OCI-LY1 (cell line): ENCODE measurements at regions not wholly inside any gene's neighbourhood (a gene's known extent, or its start where the extent isn't known, plus 50 kb on each side); places are given as distances from the start of the nearest gene placed in this dataset.
"Not testable (repeated sequence)": the region's sequence is repeated elsewhere in the genome, so short reads cannot be mapped to it uniquely, and the experiment has no call there.

ENCODE experiments used
- H2AFZ ChIP-seq: fragments of 200-600 bp; sonication (generic), shearing (Covaris generic); 2 replicates; pipeline ENCODE4 v1.6.0; 2014; ENCODE audit warnings: antibody characterized with exemption, mild to moderate bottlenecking, low read length
- H3F3A ChIP-seq: fragments of 200-600 bp; sonication (generic), shearing (Covaris generic); 2 replicates; pipeline ENCODE4 v1.6.0; 2014; ENCODE audit warnings: mild to moderate bottlenecking, antibody characterized with exemption, low read length, moderate library complexity; ENCODE audit not compliant: insufficient read depth
- H3K27ac ChIP-seq: fragments of 200-600 bp; sonication (generic); 2 replicates; pipeline ENCODE4 v1.5.1; 2014; ENCODE audit warnings: low read length, mixed run types, mild to moderate bottlenecking, low read depth; ENCODE audit not compliant: poor library complexity, severe bottlenecking
- H3K27me3 ChIP-seq: fragments of 200-600 bp; sonication (generic); 2 replicates; pipeline ENCODE4 v1.6.0; 2014; ENCODE audit warnings: antibody characterized with exemption, mild to moderate bottlenecking, low read length, moderate library complexity; ENCODE audit not compliant: insufficient read depth
- H3K36me3 ChIP-seq: fragments of 200-600 bp; sonication (generic); 2 replicates; pipeline ENCODE4 v1.6.1; 2014; ENCODE audit warnings: mild to moderate bottlenecking, antibody characterized with exemption, low read length, moderate library complexity, mixed read lengths; ENCODE audit not compliant: insufficient read depth
- H3K4me1 ChIP-seq: fragments of 200-600 bp; sonication (generic); 2 replicates; pipeline ENCODE4 v1.5.1; 2014; ENCODE audit warnings: mild to moderate bottlenecking, low read length, moderate library complexity; ENCODE audit not compliant: insufficient read depth, severe bottlenecking
- H3K4me2 ChIP-seq: fragments of 200-600 bp; sonication (generic), shearing (Covaris generic); 2 replicates; pipeline ENCODE4 v1.6.1; 2014; ENCODE audit warnings: low read length
- H3K4me3 ChIP-seq: fragments of 200-600 bp; sonication (generic); 2 replicates; pipeline ENCODE4 v1.5.1; 2014; ENCODE audit warnings: low read length, low read depth, mild to moderate bottlenecking, mixed read lengths; ENCODE audit not compliant: poor library complexity, severe bottlenecking
- H3K79me2 ChIP-seq: fragments of 200-600 bp; shearing (Covaris generic); 2 replicates; pipeline ENCODE4 v1.6.1; 2016; ENCODE audit warnings: mixed run types, low read length, mixed read lengths; ENCODE audit not compliant: insufficient read depth
- H3K9ac ChIP-seq: fragments of 200-600 bp; sonication (generic), shearing (Covaris generic); 2 replicates; pipeline ENCODE4 v1.6.1; 2014; ENCODE audit warnings: mild to moderate bottlenecking, low read length, mixed read lengths
- H3K9me2 ChIP-seq: fragments of 200-600 bp; sonication (generic), shearing (Covaris generic); 2 replicates; pipeline ENCODE4 v1.6.1; 2014; ENCODE audit warnings: low read depth, mild to moderate bottlenecking, low read length, mixed read lengths
- H3K9me3 ChIP-seq: fragments of 200-600 bp; shearing (Covaris generic); 2 replicates; pipeline ENCODE4 v1.6.1; 2014; ENCODE audit warnings: low read length, mixed read lengths
- H4K20me1 ChIP-seq: fragments of 200-600 bp; sonication (generic), shearing (Covaris generic); 2 replicates; pipeline ENCODE4 v1.6.0; 2016; ENCODE audit warnings: mild to moderate bottlenecking, low read length; ENCODE audit not compliant: insufficient read depth
- EZH2 ChIP-seq: fragments of 200-600 bp; sonication (generic), shearing (Covaris generic); IDR thresholded peaks from 2 replicates; pipeline ENCODE4 v1.8.0; 2017; ENCODE audit warnings: borderline replicate concordance, mixed run types, mild to moderate bottlenecking, antibody characterized with exemption, low read length, moderate library complexity, mixed read lengths
- TF ChIP-seq, protein P1 (sequence below): fragments of 200-600 bp; sonication (generic), shearing (Covaris generic); IDR thresholded peaks from 2 replicates; pipeline ENCODE4 v1.5.1; 2017; ENCODE audit warnings: mild to moderate bottlenecking, antibody characterized with exemption, low read length, moderate library complexity, mixed read lengths

DNA sequence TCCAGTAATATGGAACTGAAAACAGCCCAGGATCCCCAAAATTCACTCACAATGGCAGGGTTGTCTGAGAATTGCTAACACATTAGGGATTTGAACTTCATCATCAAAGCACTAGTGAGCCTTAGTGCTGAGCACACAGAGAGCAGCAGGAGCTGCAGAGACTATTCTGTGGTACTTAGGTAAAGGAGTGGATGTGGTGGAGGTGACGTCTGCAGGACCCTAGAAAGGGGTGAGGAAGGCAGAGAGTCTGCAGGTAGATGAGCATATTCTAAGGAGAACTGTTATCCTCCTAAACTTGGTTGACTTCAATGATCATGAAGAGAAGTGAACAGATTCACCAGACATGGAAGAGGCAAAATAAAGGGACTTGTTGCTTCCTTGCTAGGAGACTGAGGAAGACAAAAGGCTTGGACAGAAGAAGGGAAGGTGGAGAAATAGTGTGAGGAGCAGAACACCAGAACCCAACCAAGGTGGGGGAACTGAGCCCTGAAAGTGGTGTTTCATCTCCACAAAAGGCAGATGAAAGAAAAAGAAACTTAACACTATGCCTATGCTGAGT is 1164.0 kb downstream of the TMEM121 start:
- Histone ChIP-seq H3K9ac (no peak overlapping the region), H3K27me3 (no peaks in the 10 kb centered on the region), H3K4me3 (no peak overlapping the region), H3K4me2 (no peak overlapping the region), H3F3A (no peaks in the 10 kb centered on the region), H3K27ac (no peak overlapping the region), H3K79me2 (no peaks in the 10 kb centered on the region), H3K4me1 (peaks cover 7% of the 10 kb centered on the region), H2AFZ (no peak overlapping the region), H4K20me1 (no peaks in the 10 kb centered on the region), H3K9me2 (no peaks in the 10 kb centered on the region), H3K36me3 (no peaks in the 10 kb centered on the region), H3K9me3 (0 out of 2 replicates have a peak, but pooled peaks cover 8% of the 10 kb centered on the region)
- TF ChIP-seq, protein P1, sequence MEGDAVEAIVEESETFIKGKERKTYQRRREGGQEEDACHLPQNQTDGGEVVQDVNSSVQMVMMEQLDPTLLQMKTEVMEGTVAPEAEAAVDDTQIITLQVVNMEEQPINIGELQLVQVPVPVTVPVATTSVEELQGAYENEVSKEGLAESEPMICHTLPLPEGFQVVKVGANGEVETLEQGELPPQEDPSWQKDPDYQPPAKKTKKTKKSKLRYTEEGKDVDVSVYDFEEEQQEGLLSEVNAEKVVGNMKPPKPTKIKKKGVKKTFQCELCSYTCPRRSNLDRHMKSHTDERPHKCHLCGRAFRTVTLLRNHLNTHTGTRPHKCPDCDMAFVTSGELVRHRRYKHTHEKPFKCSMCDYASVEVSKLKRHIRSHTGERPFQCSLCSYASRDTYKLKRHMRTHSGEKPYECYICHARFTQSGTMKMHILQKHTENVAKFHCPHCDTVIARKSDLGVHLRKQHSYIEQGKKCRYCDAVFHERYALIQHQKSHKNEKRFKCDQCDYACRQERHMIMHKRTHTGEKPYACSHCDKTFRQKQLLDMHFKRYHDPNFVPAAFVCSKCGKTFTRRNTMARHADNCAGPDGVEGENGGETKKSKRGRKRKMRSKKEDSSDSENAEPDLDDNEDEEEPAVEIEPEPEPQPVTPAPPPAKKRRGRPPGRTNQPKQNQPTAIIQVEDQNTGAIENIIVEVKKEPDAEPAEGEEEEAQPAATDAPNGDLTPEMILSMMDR = no peak
- no peak for TF ChIP-seq EZH2

DNA sequence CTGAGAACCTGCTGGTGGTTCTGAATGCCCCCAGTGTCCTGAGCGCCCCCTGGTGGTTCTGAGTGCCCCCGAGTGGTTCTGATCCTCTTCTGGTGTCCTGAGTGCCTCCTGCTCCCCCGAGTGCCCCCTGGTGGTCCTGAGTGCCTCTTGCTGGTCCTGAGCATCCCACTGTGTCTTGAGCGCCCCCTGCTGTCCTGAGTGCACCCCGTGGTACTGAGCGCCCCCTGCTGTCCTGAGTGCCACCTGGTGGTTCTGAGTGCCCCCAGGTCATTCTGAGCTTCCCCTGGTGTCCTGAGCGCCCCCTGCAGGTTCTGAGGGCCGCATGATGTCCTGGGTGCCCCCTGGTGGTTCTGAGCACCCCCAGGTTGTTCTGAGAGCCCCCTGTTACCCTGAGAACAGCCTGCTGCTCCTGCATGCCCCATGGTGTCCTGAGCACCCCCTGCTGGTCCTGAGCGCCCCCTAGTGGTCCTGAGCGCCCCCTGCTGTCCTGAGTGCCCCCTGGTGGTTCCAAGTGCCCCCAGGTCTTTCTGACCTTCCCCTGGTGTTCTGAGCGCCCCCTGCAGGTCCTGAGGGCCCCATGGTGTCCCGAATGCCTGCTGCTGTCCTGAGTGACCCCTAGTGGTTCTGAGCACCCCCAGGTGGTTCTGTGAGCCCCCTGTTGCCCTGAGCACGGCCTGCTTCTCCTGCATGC is 1165.4 kb downstream of the TMEM121 start:
- Histone ChIP-seq H3K27ac (no peak overlapping the region), H3F3A (no peaks in the 10 kb centered on the region), H3K9ac (no peak overlapping the region), H3K4me3 (no peak overlapping the region), H4K20me1 (no peaks in the 10 kb centered on the region), H3K36me3 (no peaks in the 10 kb centered on the region), H3K27me3 (no peaks in the 10 kb centered on the region), H3K4me1 (peaks cover 7% of the 10 kb centered on the region), H3K9me3 (0 out of 2 replicates have a peak, but pooled peaks cover 8% of the 10 kb centered on the region), H3K79me2 (no peaks in the 10 kb centered on the region), H3K9me2 (no peaks in the 10 kb centered on the region), H2AFZ (no peak overlapping the region), H3K4me2 (no peak overlapping the region)
- TF ChIP-seq, protein P1 = peak; percentile 100
- TF ChIP-seq EZH2 = no peak

DNA sequence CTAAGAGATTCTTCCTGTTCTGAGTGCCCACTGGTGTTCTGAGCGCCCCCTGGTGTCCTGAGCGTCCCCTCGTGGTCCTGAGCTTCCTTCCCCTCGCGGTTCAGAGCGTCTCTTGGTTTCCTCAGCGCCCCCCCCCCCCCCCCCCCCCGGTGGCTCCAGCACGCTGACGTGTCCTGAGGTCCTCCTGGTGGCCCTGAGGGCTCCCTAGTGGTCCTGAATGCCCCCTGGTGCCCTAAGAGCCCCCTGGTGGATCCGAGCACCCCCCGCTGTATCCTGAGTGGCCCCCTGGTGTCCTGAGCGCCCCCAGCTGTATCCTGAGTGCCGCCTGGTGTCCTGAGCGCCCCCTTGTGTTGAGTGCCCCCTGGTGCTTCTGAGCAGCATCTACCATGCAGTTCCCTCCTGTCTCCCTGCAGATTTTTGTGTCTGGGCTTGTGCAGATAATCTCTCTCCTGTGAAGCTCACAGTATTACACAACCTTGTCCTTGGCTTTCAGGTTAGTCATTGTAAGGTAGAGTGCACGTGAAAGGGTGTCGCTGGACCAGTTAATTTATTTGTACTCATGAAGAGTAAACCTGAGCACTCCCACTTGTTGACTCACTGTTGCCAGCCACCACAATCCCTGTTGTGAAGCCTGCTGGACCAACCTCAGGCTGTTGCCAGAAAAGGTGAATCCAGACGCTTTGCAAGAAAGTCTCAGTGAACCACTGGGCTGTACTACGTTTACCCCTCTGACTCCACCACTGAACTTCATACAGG is 1168.4 kb downstream of the TMEM121 start:
- no peaks in the 10 kb centered on the region for H3K79me2 ChIP-seq
- H3K27ac ChIP-seq = no peak overlapping the region
- H3K9ac ChIP-seq = peak overlapping the region; percentile 21; the same call in 1 of the 2 replicates
- no peaks in the 10 kb centered on the region for H4K20me1 ChIP-seq
- peak overlapping the region; percentile 5; the same call in 1 of the 2 replicates for H2AFZ ChIP-seq
- no peaks in the 10 kb centered on the region for H3K27me3 ChIP-seq
- peaks cover 24% of the 10 kb centered on the region for H3K4me1 ChIP-seq
- no peaks in the 10 kb centered on the region for H3F3A ChIP-seq
- no peaks in the 10 kb centered on the region for H3K9me2 ChIP-seq
- H3K4me2 ChIP-seq = peak overlapping the region; percentile 52
- peak overlapping the region; percentile 52 for H3K4me3 ChIP-seq
- H3K36me3 ChIP-seq = no peaks in the 10 kb centered on the region
- TF ChIP-seq, protein P1 = peak; percentile 87
- TF ChIP-seq EZH2 = no peak
- 0 out of 2 replicates have a peak, but pooled peaks cover 8% of the 10 kb centered on the region for H3K9me3 ChIP-seq

DNA sequence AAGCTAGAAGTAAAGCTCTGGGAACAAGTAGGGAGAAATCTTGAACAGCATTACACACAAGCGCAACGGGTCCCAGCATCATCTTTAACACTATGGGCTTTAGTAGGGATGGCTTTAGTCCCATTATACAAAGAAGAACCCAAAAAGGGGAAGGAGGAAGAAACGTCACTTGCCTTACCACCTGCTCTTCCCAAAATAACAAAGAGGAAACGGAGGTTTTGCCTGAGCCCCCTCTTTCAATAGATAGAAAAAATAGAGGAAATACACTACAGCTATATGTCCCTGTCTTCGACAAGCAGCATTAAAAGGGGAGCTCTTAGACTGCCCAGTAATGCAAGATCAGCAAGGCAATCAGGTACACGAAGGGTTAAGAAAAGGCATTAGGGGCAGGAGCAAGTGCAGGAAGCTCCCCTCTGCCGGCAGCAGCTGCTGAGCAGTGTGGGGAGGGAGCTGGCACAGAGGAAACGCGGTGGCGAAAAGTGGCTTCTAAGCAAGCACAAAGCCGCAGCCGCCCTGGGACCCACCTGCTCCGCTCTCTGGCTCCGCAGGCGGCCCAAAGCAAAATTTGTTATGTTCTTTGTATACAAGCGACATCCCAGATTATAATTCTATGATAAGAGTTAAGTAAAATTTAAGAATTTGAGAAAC is 1172.4 kb downstream of the TMEM121 start:
- peak overlapping the region; percentile 83 for H3K27ac ChIP-seq
- H3K4me2 ChIP-seq = peak overlapping the region; percentile 63
- not testable (repeated sequence) for H3K9me3 ChIP-seq, H3K79me2 ChIP-seq, H3K36me3 ChIP-seq, H3K27me3 ChIP-seq, H4K20me1 ChIP-seq, H2AFZ ChIP-seq, H3K9me2 ChIP-seq, H3F3A ChIP-seq
- H3K4me1 ChIP-seq = peaks cover 24% of the 10 kb centered on the region
- H3K9ac ChIP-seq = peak overlapping the region; percentile 51; the same call in 1 of the 2 replicates
- peak overlapping the region; percentile 38 for H3K4me3 ChIP-seq
